ENCODE measurements at regions not wholly inside any gene's neighbourhood (a gene's known extent, or its start where the extent isn't known, plus 50 kb on each side); places are given as distances from the start of the nearest gene placed in this dataset.

DNA sequence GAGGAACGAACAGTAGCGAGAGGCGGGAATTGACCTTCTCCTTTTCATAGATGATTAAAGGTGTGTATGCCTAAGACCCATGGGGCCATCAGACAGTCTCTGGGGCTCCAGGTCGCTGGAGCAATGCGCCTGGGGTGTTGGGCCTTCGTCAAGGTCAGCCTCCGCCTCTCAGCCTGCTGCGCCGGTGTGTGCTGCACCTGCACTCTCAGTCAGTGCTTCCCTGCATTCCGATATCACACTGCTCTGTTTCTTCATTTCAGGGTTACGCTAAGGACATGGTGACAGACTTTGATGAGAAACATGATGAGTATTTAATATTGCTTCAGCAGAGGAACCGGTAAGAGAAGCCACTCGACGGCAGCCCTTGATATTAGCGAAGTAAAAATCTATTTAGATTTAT lies 68.2 kb downstream of the KATNIP start:
- BruUV-seq (replicated peaks): no TSS peak
- Histone ChIP-seq H2AFZ (ENCODE audit: low read depth, low read length) (no peak overlapping the region), H3K4me3 (no peak overlapping the region), H3K79me2 (ENCODE audit: control insufficient read depth, insufficient read depth, low read length) (no peaks in the 10 kb centered on the region), H3K9me1 (ENCODE audit: control insufficient read depth, insufficient read depth, low read length) (no peaks in the 10 kb centered on the region), H3K4me2 (ENCODE audit: insufficient read depth, low read length) (no peak overlapping the region), H4K20me1 (replicated peaks; ENCODE audit: control insufficient read depth, insufficient read depth, low read length) (no peaks in the 10 kb centered on the region), H3K9me3 (replicated peaks; ENCODE audit: control insufficient read depth, insufficient read depth, low read depth, low read length) (no peaks in the 10 kb centered on the region), H3K9ac (ENCODE audit: insufficient read depth in 1 of 2, low read depth in 2 of 2, low read length in 2 of 2) (no peak overlapping the region), H3K27ac (ENCODE audit: extremely low read depth, low read depth, low read length) (no peak overlapping the region), H3K27me3 (ENCODE audit: control insufficient read depth in 2 of 2, insufficient read depth in 2 of 2, low read length in 2 of 2) (no peaks in the 10 kb centered on the region), H3K36me3 (ENCODE audit: control insufficient read depth, insufficient read depth, low read length) (no peaks in the 10 kb centered on the region), H3K4me1 (replicated peaks in 1 of 2; ENCODE audit: control insufficient read depth in 2 of 2, insufficient read depth in 2 of 2, low read length in 2 of 2) (peaks cover 0 to 3% of the 10 kb centered on the region in 2 experiments; a peak in 2 of 5 replicates)
- intact Hi-C loops (cut with micrococcal nuclease) (no loop called here), in situ Hi-C loops (cut with MboI) (no loop called here)
- FAIRE-seq: no peak
- ATAC-seq: no peak
- CTCF ChIA-PET (ENCODE audit: low intra/inter-chr PET ratio): no interaction called here
- DNase-seq (ENCODE audit: extremely low read depth in 1 of 4, low spot score in 3 of 4): no peak
- POLR2A ChIA-PET: no interaction called here
- 85% methylated on average over 15 of the region's 15 CpGs for WGBS (ENCODE audit: insufficient coverage, low coverage, missing lambda C conversion rate)
- no peak for TF ChIP-seq RBFOX2 (IDR thresholded peaks at IDR 0.05; ENCODE audit: low read depth, low read length)
- TF ChIP-seq ZNF699 (CRISPR knock-in tag; IDR thresholded peaks at IDR 0.05; ENCODE audit: insufficient replicate concordance): no peak
- no peak for TF ChIP-seq CEBPB (tag; IDR thresholded peaks at IDR 0.05)
- no peak for TF ChIP-seq HDAC3 (IDR thresholded peaks at IDR 0.05; ENCODE audit: borderline replicate concordance, partially characterized antibody)
- TF ChIP-seq, protein P1, sequence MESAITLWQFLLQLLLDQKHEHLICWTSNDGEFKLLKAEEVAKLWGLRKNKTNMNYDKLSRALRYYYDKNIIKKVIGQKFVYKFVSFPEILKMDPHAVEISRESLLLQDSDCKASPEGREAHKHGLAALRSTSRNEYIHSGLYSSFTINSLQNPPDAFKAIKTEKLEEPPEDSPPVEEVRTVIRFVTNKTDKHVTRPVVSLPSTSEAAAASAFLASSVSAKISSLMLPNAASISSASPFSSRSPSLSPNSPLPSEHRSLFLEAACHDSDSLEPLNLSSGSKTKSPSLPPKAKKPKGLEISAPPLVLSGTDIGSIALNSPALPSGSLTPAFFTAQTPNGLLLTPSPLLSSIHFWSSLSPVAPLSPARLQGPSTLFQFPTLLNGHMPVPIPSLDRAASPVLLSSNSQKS (CRISPR knock-in tag; IDR thresholded peaks at IDR 0.05): no peak
- TF ChIP-seq, protein P2, sequence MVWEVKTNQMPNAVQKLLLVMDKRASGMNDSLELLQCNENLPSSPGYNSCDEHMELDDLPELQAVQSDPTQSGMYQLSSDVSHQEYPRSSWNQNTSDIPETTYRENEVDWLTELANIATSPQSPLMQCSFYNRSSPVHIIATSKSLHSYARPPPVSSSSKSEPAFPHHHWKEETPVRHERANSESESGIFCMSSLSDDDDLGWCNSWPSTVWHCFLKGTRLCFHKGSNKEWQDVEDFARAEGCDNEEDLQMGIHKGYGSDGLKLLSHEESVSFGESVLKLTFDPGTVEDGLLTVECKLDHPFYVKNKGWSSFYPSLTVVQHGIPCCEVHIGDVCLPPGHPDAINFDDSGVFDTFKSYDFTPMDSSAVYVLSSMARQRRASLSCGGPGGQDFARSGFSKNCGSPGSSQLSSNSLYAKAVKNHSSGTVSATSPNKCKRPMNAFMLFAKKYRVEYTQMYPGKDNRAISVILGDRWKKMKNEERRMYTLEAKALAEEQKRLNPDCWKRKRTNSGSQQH (CRISPR knock-in tag; IDR thresholded peaks at IDR 0.05): no peak
